ENCODE measurements at regions not wholly inside any gene's neighbourhood (a gene's known extent, or its start where the extent isn't known, plus 50 kb on each side); places are given as distances from the start of the nearest gene placed in this dataset.

- 58% methylated on average over 1 of the region's 2 CpGs for WGBS (ENCODE audit: insufficient coverage)
- H3K27me3 ChIP-seq (ENCODE audit: control insufficient read depth, insufficient read depth, low read length), result no peaks in the 10 kb centered on the region
- DNase-seq, result no peak
- H3K4me1 ChIP-seq (ENCODE audit: control insufficient read depth, insufficient read depth, low read length), result peaks cover 6% of the 10 kb centered on the region
- H3K36me3 ChIP-seq (ENCODE audit: control insufficient read depth, insufficient read depth, low read length), result no peaks in the 10 kb centered on the region
- no peak overlapping the region for H3K27ac ChIP-seq (ENCODE audit: low read length)
- H3K4me3 ChIP-seq (ENCODE audit: low read length), result no peak overlapping the region
- no peaks in the 10 kb centered on the region for H3K9me3 ChIP-seq (replicated peaks; ENCODE audit: control insufficient read depth, low read depth, low read length)
Measured at GRCh38 chr11:95506777-95507176, 275.8 kb upstream of the SESN3 start.

- Histone ChIP-seq H3K4me3 (ENCODE audit: low read length) (no peak overlapping the region), H3K27me3 (ENCODE audit: control insufficient read depth, insufficient read depth, low read length) (no peaks in the 10 kb centered on the region), H3K27ac (ENCODE audit: low read length) (no peak overlapping the region), H3K36me3 (ENCODE audit: control insufficient read depth, insufficient read depth, low read length) (no peaks in the 10 kb centered on the region), H3K4me1 (ENCODE audit: control insufficient read depth, insufficient read depth, low read length) (peaks cover 6% of the 10 kb centered on the region), H3K9me3 (replicated peaks; ENCODE audit: control insufficient read depth, low read depth, low read length) (no peaks in the 10 kb centered on the region)
- DNase-seq, result no peak
- 83% methylated on average over 1 of the region's 8 CpGs for WGBS (ENCODE audit: insufficient coverage)
Measured at GRCh38 chr11:95505927-95506426, 275.0 kb upstream of the SESN3 start.

GRCh38 chr11:95503047-95503446 lies 272.0 kb upstream of the SESN3 start:
- H3K27ac ChIP-seq (ENCODE audit: low read length), result no peak overlapping the region
- no CpG with 5 or more reads among the region's 1 CpG for WGBS (ENCODE audit: insufficient coverage)
- no peaks in the 10 kb centered on the region for H3K9me3 ChIP-seq (replicated peaks; ENCODE audit: control insufficient read depth, low read depth, low read length)
- H3K4me1 ChIP-seq (ENCODE audit: control insufficient read depth, insufficient read depth, low read length), result peaks cover 4% of the 10 kb centered on the region
- H3K4me3 ChIP-seq (ENCODE audit: low read length), result no peak overlapping the region
- no peaks in the 10 kb centered on the region for H3K27me3 ChIP-seq (ENCODE audit: control insufficient read depth, insufficient read depth, low read length)
- no peak for DNase-seq
- no peaks in the 10 kb centered on the region for H3K36me3 ChIP-seq (ENCODE audit: control insufficient read depth, insufficient read depth, low read length)

GRCh38 chr11:95502522-95502921 lies 271.5 kb upstream of the SESN3 start:
- WGBS (ENCODE audit: insufficient coverage), result no CpG with 5 or more reads among the region's 5 CpGs
- peaks cover under 1% of the 10 kb centered on the region for H3K4me1 ChIP-seq (ENCODE audit: control insufficient read depth, insufficient read depth, low read length)
- no peaks in the 10 kb centered on the region for H3K9me3 ChIP-seq (replicated peaks; ENCODE audit: control insufficient read depth, low read depth, low read length)
- no peaks in the 10 kb centered on the region for H3K27me3 ChIP-seq (ENCODE audit: control insufficient read depth, insufficient read depth, low read length)
- no peak overlapping the region for H3K27ac ChIP-seq (ENCODE audit: low read length)
- no peak overlapping the region for H3K4me3 ChIP-seq (ENCODE audit: low read length)
- no peaks in the 10 kb centered on the region for H3K36me3 ChIP-seq (ENCODE audit: control insufficient read depth, insufficient read depth, low read length)
- no peak for DNase-seq

- H3K27ac ChIP-seq (ENCODE audit: low read length), result no peak overlapping the region
- H3K36me3 ChIP-seq (ENCODE audit: control insufficient read depth, insufficient read depth, low read length), result no peaks in the 10 kb centered on the region
- peak; percentile 73 for DNase-seq
- WGBS (ENCODE audit: insufficient coverage), result no CpG with 5 or more reads among the region's 2 CpGs
- H3K9me3 ChIP-seq (replicated peaks; ENCODE audit: control insufficient read depth, low read depth, low read length), result no peaks in the 10 kb centered on the region
- H3K4me1 ChIP-seq (ENCODE audit: control insufficient read depth, insufficient read depth, low read length), result no peaks in the 10 kb centered on the region
- no peak overlapping the region for H3K4me3 ChIP-seq (ENCODE audit: low read length)
- no peaks in the 10 kb centered on the region for H3K27me3 ChIP-seq (ENCODE audit: control insufficient read depth, insufficient read depth, low read length)
Measured at GRCh38 chr11:95501761-95502266, 270.8 kb upstream of the SESN3 start.

GRCh38 chr11:95500466-95500865 lies 269.5 kb upstream of the SESN3 start:
- Histone ChIP-seq H3K4me3 (ENCODE audit: low read length) (no peak overlapping the region), H3K9me3 (replicated peaks; ENCODE audit: control insufficient read depth, low read depth, low read length) (no peaks in the 10 kb centered on the region), H3K36me3 (ENCODE audit: control insufficient read depth, insufficient read depth, low read length) (no peaks in the 10 kb centered on the region), H3K27me3 (ENCODE audit: control insufficient read depth, insufficient read depth, low read length) (no peaks in the 10 kb centered on the region), H3K4me1 (ENCODE audit: control insufficient read depth, insufficient read depth, low read length) (no peaks in the 10 kb centered on the region), H3K27ac (ENCODE audit: low read length) (no peak overlapping the region)
- 57% methylated on average over 1 of the region's 1 CpG for WGBS (ENCODE audit: insufficient coverage)
- DNase-seq, result no peak

GRCh38 chr11:95499516-95500135 lies 268.6 kb upstream of the SESN3 start:
- Histone ChIP-seq H3K9me3 (replicated peaks; ENCODE audit: control insufficient read depth, low read depth, low read length) (no peaks in the 10 kb centered on the region), H3K27ac (ENCODE audit: low read length) (no peak overlapping the region), H3K4me1 (ENCODE audit: control insufficient read depth, insufficient read depth, low read length) (no peaks in the 10 kb centered on the region), H3K4me3 (ENCODE audit: low read length) (no peak overlapping the region), H3K27me3 (ENCODE audit: control insufficient read depth, insufficient read depth, low read length) (no peaks in the 10 kb centered on the region), H3K36me3 (ENCODE audit: control insufficient read depth, insufficient read depth, low read length) (no peaks in the 10 kb centered on the region)
- DNase-seq, result no peak

- 56% methylated on average over 2 of the region's 2 CpGs for WGBS (ENCODE audit: insufficient coverage)
- no peaks in the 10 kb centered on the region for H3K36me3 ChIP-seq (ENCODE audit: control insufficient read depth, insufficient read depth, low read length)
- no peaks in the 10 kb centered on the region for H3K27me3 ChIP-seq (ENCODE audit: control insufficient read depth, insufficient read depth, low read length)
- DNase-seq, result no peak
- H3K4me1 ChIP-seq (ENCODE audit: control insufficient read depth, insufficient read depth, low read length), result no peaks in the 10 kb centered on the region
- no peak overlapping the region for H3K4me3 ChIP-seq (ENCODE audit: low read length)
- no peaks in the 10 kb centered on the region for H3K9me3 ChIP-seq (replicated peaks; ENCODE audit: control insufficient read depth, low read depth, low read length)
- H3K27ac ChIP-seq (ENCODE audit: low read length), result no peak overlapping the region
Measured at GRCh38 chr11:95498722-95499425, 267.9 kb upstream of the SESN3 start.

- Histone ChIP-seq H3K4me1 (ENCODE audit: control insufficient read depth, insufficient read depth, low read length) (no peaks in the 10 kb centered on the region), H3K27ac (ENCODE audit: low read length) (no peak overlapping the region), H3K9me3 (replicated peaks; ENCODE audit: control insufficient read depth, low read depth, low read length) (no peaks in the 10 kb centered on the region), H3K36me3 (ENCODE audit: control insufficient read depth, insufficient read depth, low read length) (no peaks in the 10 kb centered on the region), H3K27me3 (ENCODE audit: control insufficient read depth, insufficient read depth, low read length) (no peaks in the 10 kb centered on the region), H3K4me3 (ENCODE audit: low read length) (no peak overlapping the region)
- peak; percentile 75 for DNase-seq
- 20% methylated on average over 1 of the region's 1 CpG for WGBS (ENCODE audit: insufficient coverage)
Measured at GRCh38 chr11:95496901-95497300, 265.9 kb upstream of the SESN3 start.

- H3K36me3 ChIP-seq (ENCODE audit: control insufficient read depth, insufficient read depth, low read length), result no peaks in the 10 kb centered on the region
- DNase-seq, result peak; percentile 66
- H3K4me3 ChIP-seq (ENCODE audit: low read length), result no peak overlapping the region
- no peaks in the 10 kb centered on the region for H3K9me3 ChIP-seq (replicated peaks; ENCODE audit: control insufficient read depth, low read depth, low read length)
- no peaks in the 10 kb centered on the region for H3K27me3 ChIP-seq (ENCODE audit: control insufficient read depth, insufficient read depth, low read length)
- no peak overlapping the region for H3K27ac ChIP-seq (ENCODE audit: low read length)
- H3K4me1 ChIP-seq (ENCODE audit: control insufficient read depth, insufficient read depth, low read length), result no peaks in the 10 kb centered on the region
- no CpG with 5 or more reads among the region's 4 CpGs for WGBS (ENCODE audit: insufficient coverage)
Measured at GRCh38 chr11:95495706-95496105, 264.7 kb upstream of the SESN3 start.

Measured in muscle of leg (tissue), 3 donors.